HepG2 (cell line): ENCODE measurements at regions not wholly inside any gene's neighbourhood (a gene's known extent, or its start where the extent isn't known, plus 50 kb on each side); places are given as distances from the start of the nearest gene placed in this dataset.

Source experiments
- ATAC-seq: fragments of 200-7000 bp; cut with Tn5 transposase; 3 replicates; pipeline ENCODE4 v1.9.1; 2020; ENCODE audit warnings: mild to moderate bottlenecking, moderate library complexity
- BruUV-seq: library from RNA; stranded (reverse); fragments of 400-500 nt; replicated peaks from 2 replicates; lab custom pipeline; 2021; lab: Mats Ljungman, UMichigan
- CTCF ChIA-PET: fragments of 300-600 bp; formaldehyde crosslinking; extraction: SDS; loops from one replicate; lab custom pipeline; 2021; ENCODE audit warnings: low total read pairs, inconsistent platforms, low intra/inter-chr PET ratio; lab: Yijun Ruan, JAX
- POLR2A ChIA-PET: fragments of 350-600 bp; sonication (Branson Sonifier 250); formaldehyde crosslinking; loops from one replicate; lab custom pipeline; 2020; ENCODE audit warnings: antibody characterized with exemption, inconsistent platforms; lab: Yijun Ruan, JAX
- DNase-seq: peaks from one replicate; pipeline ENCODE4 v3.0.0-alpha.2; 2015; ENCODE audit warnings: low spot score
- FAIRE-seq: peaks from 3 replicates; lab custom pipeline; 2011; peaks lifted over from hg19 to GRCh38; lab: Jason Lieb, UNC
- H2AFZ ChIP-seq: one replicate; pipeline ENCODE4 v1.6.1; 2011; ENCODE audit warnings: low read length, inconsistent platforms
- H3K27ac ChIP-seq: fragments of 300-600 bp; 3 replicates; pipeline ENCODE4 v1.8.0; 2011; ENCODE audit warnings: mixed run types, mild to moderate bottlenecking, mixed read lengths, low read length, inconsistent platforms; ENCODE audit not compliant: insufficient read depth; ENCODE audit errors: extremely low read length
- H3K27me3 ChIP-seq, 2 experiments: fragments of 200-600 bp in 1 of 2; 2 replicates in 1 of 2; 3 replicates in 1 of 2; pipeline versions ENCODE4 v1.6.0 to v1.8.0; 2011; ENCODE audit warnings: low read length in 2 of 2, mild to moderate bottlenecking in 2 of 2, moderate library complexity in 2 of 2, inconsistent platforms in 1 of 2; ENCODE audit not compliant: insufficient read depth in 2 of 2, control insufficient read depth in 1 of 2
- H3K36me3 ChIP-seq, 2 experiments: fragments of 200-600 bp in 1 of 2; replicated peaks in 1 of 2; 2 replicates in 1 of 2; 3 replicates in 1 of 2; pipeline versions ENCODE4 v1.5.1 to v1.8.0; 2011; ENCODE audit warnings: low read length in 2 of 2, inconsistent platforms in 1 of 2; ENCODE audit not compliant: insufficient read depth in 2 of 2, control insufficient read depth in 1 of 2
- H3K4me1 ChIP-seq: 2 replicates; pipeline ENCODE4 v1.5.1; 2012; ENCODE audit warnings: low read length, inconsistent platforms; ENCODE audit not compliant: insufficient read depth
- H3K4me2 ChIP-seq: 2 replicates; pipeline ENCODE4 v1.6.0; 2011; ENCODE audit warnings: low read depth, low read length, inconsistent platforms
- H3K4me3 ChIP-seq, 3 experiments: fragments of 200-600 bp in 1 of 3; sonication (generic), shearing (Covaris generic) in 1 of 3; replicated peaks in 1 of 3; 2 replicates each; pipeline ENCODE4 v1.5.1; 2011 to 2016; ENCODE audit warnings: low read length in 3 of 3, inconsistent platforms in 2 of 3, low read depth in 2 of 3, mild to moderate bottlenecking in 2 of 3, control low read depth in 1 of 3, mixed read lengths in 1 of 3; ENCODE audit not compliant: insufficient read depth in 1 of 3
- H3K79me2 ChIP-seq: one replicate; pipeline ENCODE4 v1.6.1; 2011; ENCODE audit warnings: low read length, inconsistent platforms; ENCODE audit not compliant: insufficient read depth
- H3K9ac ChIP-seq: 2 replicates; pipeline ENCODE4 v1.6.0; 2011; ENCODE audit warnings: mild to moderate bottlenecking, low read depth, low read length, inconsistent platforms; ENCODE audit not compliant: insufficient read depth
- H3K9me3 ChIP-seq: 2 replicates; pipeline ENCODE4 v1.5.1; 2012; ENCODE audit warnings: mild to moderate bottlenecking, low read length
- H4K20me1 ChIP-seq: 2 replicates; pipeline ENCODE4 v1.6.0; 2011; ENCODE audit warnings: inconsistent platforms, mild to moderate bottlenecking, low read length, moderate library complexity; ENCODE audit not compliant: insufficient read depth
- BORCS8-MEF2B ChIP-seq: sonication (generic); formaldehyde crosslinking; IDR thresholded peaks from 2 replicates; pipeline ENCODE4 v1.8.0; 2022; ENCODE audit warnings: mild to moderate bottlenecking, missing genetic modification reagents
- MTA1 ChIP-seq: sonication (generic); formaldehyde crosslinking; IDR thresholded peaks from 2 replicates; pipeline ENCODE4 v1.4.0; 2020; ENCODE audit warnings: missing genetic modification reagents, mild to moderate bottlenecking, borderline replicate concordance
- YEATS2 ChIP-seq: sonication (generic); formaldehyde crosslinking; IDR thresholded peaks from 2 replicates; pipeline ENCODE4 v1.4.0; 2020; ENCODE audit warnings: missing genetic modification reagents, borderline replicate concordance
- ZNF180 ChIP-seq: sonication (generic); formaldehyde crosslinking; IDR thresholded peaks from 2 replicates; pipeline ENCODE4 v1.4.0; 2020; ENCODE audit warnings: low read depth, missing genetic modification reagents, borderline replicate concordance
- ZNF3 ChIP-seq: IDR thresholded peaks from 2 replicates; pipeline ENCODE4 v1.7.0; 2017; ENCODE audit warnings: inconsistent platforms
- ZSCAN22 ChIP-seq: sonication (generic); formaldehyde crosslinking; IDR thresholded peaks from 2 replicates; pipeline ENCODE4 v1.4.0; 2020; ENCODE audit warnings: mild to moderate bottlenecking, missing genetic modification reagents
- WGBS: methylation state at CpG from one replicate; pipeline ENCODE4 v1.1.6; 2017; ENCODE audit warnings: low lambda C conversion rate; 5-methylcytosine and 5-hydroxymethylcytosine counted together
- in situ Hi-C: cut with HindIII; loops from 2 replicates; pipeline ENCODE4 v1.10.0; 2017; ENCODE audit warnings: low pct_unique_long_range_greater_than_20kb; ENCODE audit not compliant: extremely low pct_ligation_motif_present
- intact Hi-C: fragments of 100-400 bp; cut with micrococcal nuclease; formaldehyde crosslinking; loops from one replicate; pipeline ENCODE4 v1.10.0; 2022; ENCODE audit not compliant: unreplicated experiment
- TF ChIP-seq, protein P1 (sequence below): sonication (generic); formaldehyde crosslinking; IDR thresholded peaks from 2 replicates; pipeline ENCODE4 v1.5.1; 2020; ENCODE audit warnings: mild to moderate bottlenecking, missing genetic modification reagents, moderate library complexity
- TF ChIP-seq, protein P2 (sequence below): sonication (generic); formaldehyde crosslinking; IDR thresholded peaks from 2 replicates; pipeline ENCODE4 v1.4.0; 2020; ENCODE audit warnings: missing genetic modification reagents; ENCODE audit errors: not compliant biosample characterization

DNA sequence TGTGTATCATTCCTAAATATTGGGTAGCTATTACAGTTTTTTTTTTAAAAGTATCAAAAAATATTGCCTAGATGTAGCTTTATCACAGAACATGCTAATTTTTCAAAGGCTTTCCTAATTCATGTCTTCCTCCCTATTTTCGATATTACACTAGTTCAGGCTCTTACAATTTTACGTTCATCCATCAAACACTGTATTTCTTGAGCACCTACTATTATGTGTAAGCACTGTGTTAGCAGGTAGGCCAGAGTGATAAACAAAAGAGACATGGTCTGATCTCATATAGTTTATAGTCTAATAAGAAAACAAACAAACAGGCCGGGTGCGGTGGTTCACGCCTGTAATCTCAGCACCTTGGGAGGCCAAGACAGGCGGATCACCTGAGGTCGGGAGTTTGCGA is 69.5 kb downstream of the FAM217A start:
- FAIRE-seq, result no peak
- DNase-seq, result no peak
- Histone ChIP-seq H3K4me1 (peaks cover 31% of the 10 kb centered on the region), H3K27ac (no peak overlapping the region), H3K27me3 (no peaks in the 10 kb centered on the region; a peak in 1 of 5 replicates), H3K9me3 (no peaks in the 10 kb centered on the region), H3K9ac (no peak overlapping the region), H3K36me3 (peaks cover 0 to 5% of the 10 kb centered on the region in 2 experiments; a peak in 2 of 5 replicates), H3K79me2 (peaks cover 35% of the 10 kb centered on the region), H3K4me2 (no peak overlapping the region), H4K20me1 (no peaks in the 10 kb centered on the region; the same call in 1 of the 2 replicates), H3K4me3 (no peak overlapping the region), H2AFZ (no peak overlapping the region)
- TF ChIP-seq ZNF3 (CRISPR knock-in tag) (peak; percentile 86; the same call in 1 of the 2 replicates), ZNF180 (CRISPR knock-in tag) (no peak)
- ChIA-PET POLR2A (interaction anchor here (2.0 kb wide), 1 partner anchor 11 kb away, joined by 14 read pairs; a partner anchor contains a TSS), CTCF (interaction anchor here (1.0 kb wide), 1 partner anchor 19 kb away, joined by 4 read pairs; no protein-coding TSS in a partner anchor)
- no TSS peak for BruUV-seq
- WGBS, result 95% methylated on average over 8 of the region's 8 CpGs
- intact Hi-C loops (loop anchor here (2.0 kb wide), 1 partner anchor 267 kb away; no protein-coding TSS in a partner anchor), in situ Hi-C loops (no loop called here)
- no peak for ATAC-seq

DNA sequence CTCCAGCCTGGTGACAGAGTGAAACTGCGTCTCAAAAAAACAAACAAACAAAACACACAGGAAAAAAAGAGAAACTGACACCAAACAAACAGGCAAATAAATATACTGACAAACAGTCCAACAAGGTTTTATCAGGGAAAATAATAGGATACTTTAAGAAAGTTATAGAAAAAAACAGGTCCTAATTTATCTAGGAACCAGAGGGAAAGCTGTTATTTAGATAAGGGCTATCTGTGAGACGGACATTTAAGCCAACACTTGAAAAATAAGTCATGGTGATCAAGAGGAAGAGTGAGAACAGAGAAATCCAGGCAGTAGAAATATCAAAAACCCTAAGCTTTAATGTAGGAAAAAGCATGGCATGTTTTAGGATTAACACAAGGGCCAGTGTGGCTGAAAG is 68.9 kb downstream of the FAM217A start:
- ChIA-PET CTCF (no interaction called here), POLR2A (interaction anchor here (0.7 to 2.0 kb wide), 2 partner anchors 9 to 11 kb away, joined by 3 to 14 read pairs; a partner anchor contains a TSS)
- no peaks in the 10 kb centered on the region; a peak in 1 of 5 replicates for H3K27me3 ChIP-seq
- no peak for FAIRE-seq
- H3K36me3 ChIP-seq, result peaks cover 0 to 5% of the 10 kb centered on the region in 2 experiments; a peak in 2 of 5 replicates
- H3K79me2 ChIP-seq, result peaks cover 36% of the 10 kb centered on the region
- no peak for DNase-seq
- H3K9ac ChIP-seq, result no peak overlapping the region
- H4K20me1 ChIP-seq, result no peaks in the 10 kb centered on the region; the same call in 1 of the 2 replicates
- no peak overlapping the region for H3K4me3 ChIP-seq
- H3K9me3 ChIP-seq, result no peaks in the 10 kb centered on the region
- H3K4me2 ChIP-seq, result no peak overlapping the region
- intact Hi-C loops (no loop called here), in situ Hi-C loops (no loop called here)
- ATAC-seq, result no peak
- 81% methylated on average over 2 of the region's 2 CpGs for WGBS
- H2AFZ ChIP-seq, result no peak overlapping the region
- H3K27ac ChIP-seq, result peak overlapping the region; percentile 50
- TF ChIP-seq, protein P1, sequence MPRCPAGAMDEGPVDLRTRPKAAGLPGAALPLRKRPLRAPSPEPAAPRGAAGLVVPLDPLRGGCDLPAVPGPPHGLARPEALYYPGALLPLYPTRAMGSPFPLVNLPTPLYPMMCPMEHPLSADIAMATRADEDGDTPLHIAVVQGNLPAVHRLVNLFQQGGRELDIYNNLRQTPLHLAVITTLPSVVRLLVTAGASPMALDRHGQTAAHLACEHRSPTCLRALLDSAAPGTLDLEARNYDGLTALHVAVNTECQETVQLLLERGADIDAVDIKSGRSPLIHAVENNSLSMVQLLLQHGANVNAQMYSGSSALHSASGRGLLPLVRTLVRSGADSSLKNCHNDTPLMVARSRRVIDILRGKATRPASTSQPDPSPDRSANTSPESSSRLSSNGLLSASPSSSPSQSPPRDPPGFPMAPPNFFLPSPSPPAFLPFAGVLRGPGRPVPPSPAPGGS (CRISPR knock-in tag), result no peak
- TF ChIP-seq, protein P2, sequence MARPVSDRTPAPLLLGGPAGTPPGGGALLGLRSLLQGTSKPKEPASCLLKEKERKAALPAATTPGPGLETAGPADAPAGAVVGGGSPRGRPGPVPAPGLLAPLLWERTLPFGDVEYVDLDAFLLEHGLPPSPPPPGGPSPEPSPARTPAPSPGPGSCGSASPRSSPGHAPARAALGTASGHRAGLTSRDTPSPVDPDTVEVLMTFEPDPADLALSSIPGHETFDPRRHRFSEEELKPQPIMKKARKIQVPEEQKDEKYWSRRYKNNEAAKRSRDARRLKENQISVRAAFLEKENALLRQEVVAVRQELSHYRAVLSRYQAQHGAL, result no peak
- TF ChIP-seq ZSCAN22 (CRISPR knock-in tag) (no peak), YEATS2 (CRISPR knock-in tag) (0 out of 2 replicates have a peak, but pooled peaks have one; percentile 3), MTA1 (no peak), BORCS8-MEF2B (CRISPR knock-in tag) (no peak)
- BruUV-seq, result no TSS peak
- H3K4me1 ChIP-seq, result peaks cover 31% of the 10 kb centered on the region
